ENCODE measurements at regions not wholly inside any gene's neighbourhood (a gene's known extent, or its start where the extent isn't known, plus 50 kb on each side); places are given as distances from the start of the nearest gene placed in this dataset.

DNA sequence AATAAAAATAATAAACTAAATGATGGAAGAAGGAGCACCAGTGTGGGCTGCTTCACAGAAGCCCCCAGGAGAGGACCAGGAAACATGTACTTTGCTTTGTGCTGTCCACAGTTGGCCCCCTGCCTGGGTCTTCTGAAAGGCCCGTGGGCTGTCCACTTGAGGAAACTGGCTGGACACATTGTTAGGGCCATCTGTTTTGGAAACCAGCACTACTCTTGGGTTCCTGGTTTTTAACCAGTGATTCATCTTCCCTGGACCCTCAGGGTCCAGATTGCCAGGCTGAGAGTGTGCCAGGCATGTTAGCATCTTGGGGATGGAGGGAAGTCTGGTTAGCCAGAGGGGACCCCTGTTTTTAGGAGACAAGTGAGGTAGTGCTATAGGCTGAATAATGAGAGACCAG, 297.2 kb upstream of the C2CD4B start:
- TF ChIP-seq, protein P1, sequence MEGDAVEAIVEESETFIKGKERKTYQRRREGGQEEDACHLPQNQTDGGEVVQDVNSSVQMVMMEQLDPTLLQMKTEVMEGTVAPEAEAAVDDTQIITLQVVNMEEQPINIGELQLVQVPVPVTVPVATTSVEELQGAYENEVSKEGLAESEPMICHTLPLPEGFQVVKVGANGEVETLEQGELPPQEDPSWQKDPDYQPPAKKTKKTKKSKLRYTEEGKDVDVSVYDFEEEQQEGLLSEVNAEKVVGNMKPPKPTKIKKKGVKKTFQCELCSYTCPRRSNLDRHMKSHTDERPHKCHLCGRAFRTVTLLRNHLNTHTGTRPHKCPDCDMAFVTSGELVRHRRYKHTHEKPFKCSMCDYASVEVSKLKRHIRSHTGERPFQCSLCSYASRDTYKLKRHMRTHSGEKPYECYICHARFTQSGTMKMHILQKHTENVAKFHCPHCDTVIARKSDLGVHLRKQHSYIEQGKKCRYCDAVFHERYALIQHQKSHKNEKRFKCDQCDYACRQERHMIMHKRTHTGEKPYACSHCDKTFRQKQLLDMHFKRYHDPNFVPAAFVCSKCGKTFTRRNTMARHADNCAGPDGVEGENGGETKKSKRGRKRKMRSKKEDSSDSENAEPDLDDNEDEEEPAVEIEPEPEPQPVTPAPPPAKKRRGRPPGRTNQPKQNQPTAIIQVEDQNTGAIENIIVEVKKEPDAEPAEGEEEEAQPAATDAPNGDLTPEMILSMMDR (optimal IDR thresholded peaks at IDR 0.05 in 1 of 3, IDR thresholded peaks at IDR 0.05 in 1 of 3, conservative IDR thresholded peaks at IDR 0.05 in 1 of 3; ENCODE audit: extremely low read depth in 1 of 3, insufficient read depth in 2 of 3, low read length in 3 of 3) = no peak
- no peak for TF ChIP-seq EZH2 (IDR thresholded peaks at IDR 0.05; ENCODE audit: low read length)

All from keratinocyte (primary cell).